ENCODE measurements at regions not wholly inside any gene's neighbourhood (a gene's known extent, or its start where the extent isn't known, plus 50 kb on each side); places are given as distances from the start of the nearest gene placed in this dataset.

DNA sequence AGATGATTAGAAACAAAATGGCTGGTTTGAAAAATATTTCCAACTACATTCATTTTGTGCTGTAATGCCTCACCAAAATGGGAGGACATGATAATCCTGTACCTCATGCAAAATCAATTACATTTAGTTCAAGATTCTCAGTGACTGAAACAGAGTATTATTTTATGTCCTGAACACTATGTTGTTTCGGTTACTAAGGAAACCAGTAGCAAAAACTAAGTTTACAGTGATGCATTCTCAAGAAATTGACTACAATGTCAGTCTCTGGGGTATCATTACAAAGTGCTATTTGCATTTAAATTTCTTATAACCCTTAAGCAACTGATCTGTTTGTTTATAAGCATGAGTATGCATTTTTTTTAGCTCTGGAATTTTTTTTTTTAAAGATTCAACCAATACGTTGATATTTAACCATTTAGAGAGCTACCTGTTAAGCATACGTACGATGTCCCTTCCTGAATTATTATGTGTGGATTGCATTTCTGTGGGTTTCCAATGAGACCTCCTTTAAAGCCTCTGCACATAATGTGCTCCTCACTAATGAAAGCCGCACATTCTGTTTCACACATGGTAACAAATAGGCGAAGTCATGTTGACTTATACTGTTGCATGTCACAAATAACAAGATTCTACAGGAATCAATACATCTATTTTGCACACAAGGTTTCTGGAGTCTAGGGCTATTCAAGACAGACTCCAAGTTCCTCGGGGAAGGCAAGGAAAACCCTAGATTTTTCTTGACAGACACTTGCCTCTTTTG lies 1035.7 kb downstream of the ADGRL2 start:
- TF ChIP-seq, protein P1, sequence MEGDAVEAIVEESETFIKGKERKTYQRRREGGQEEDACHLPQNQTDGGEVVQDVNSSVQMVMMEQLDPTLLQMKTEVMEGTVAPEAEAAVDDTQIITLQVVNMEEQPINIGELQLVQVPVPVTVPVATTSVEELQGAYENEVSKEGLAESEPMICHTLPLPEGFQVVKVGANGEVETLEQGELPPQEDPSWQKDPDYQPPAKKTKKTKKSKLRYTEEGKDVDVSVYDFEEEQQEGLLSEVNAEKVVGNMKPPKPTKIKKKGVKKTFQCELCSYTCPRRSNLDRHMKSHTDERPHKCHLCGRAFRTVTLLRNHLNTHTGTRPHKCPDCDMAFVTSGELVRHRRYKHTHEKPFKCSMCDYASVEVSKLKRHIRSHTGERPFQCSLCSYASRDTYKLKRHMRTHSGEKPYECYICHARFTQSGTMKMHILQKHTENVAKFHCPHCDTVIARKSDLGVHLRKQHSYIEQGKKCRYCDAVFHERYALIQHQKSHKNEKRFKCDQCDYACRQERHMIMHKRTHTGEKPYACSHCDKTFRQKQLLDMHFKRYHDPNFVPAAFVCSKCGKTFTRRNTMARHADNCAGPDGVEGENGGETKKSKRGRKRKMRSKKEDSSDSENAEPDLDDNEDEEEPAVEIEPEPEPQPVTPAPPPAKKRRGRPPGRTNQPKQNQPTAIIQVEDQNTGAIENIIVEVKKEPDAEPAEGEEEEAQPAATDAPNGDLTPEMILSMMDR (IDR thresholded peaks at IDR 0.05; ENCODE audit: low read depth, low read length, poor library complexity, severe bottlenecking) = no peak
- TF ChIP-seq EZH2phosphoT487 (IDR thresholded peaks at IDR 0.05; ENCODE audit: borderline replicate concordance, low read length) = no peak
